NCI-H128 (cell line): ENCODE measurements at regions not wholly inside any gene's neighbourhood (a gene's known extent, or its start where the extent isn't known, plus 50 kb on each side); places are given as distances from the start of the nearest gene placed in this dataset.
"Not testable (repeated sequence)": the region's sequence is repeated elsewhere in the genome, so short reads cannot be mapped to it uniquely, and the experiment has no call there.

ENCODE experiments used
- DNase-seq: peaks from one replicate; lab custom pipeline; 2025; ENCODE audit not compliant: unreplicated experiment; lab: John Stamatoyannopoulos, UW

GRCh38 chr12:124160097-124160756, 134.7 kb upstream of the RFLNA start:
- DNase-seq: no peak

GRCh38 chr12:124161402-124161801, 133.5 kb upstream of the RFLNA start:
- not testable (repeated sequence) for DNase-seq

DNA sequence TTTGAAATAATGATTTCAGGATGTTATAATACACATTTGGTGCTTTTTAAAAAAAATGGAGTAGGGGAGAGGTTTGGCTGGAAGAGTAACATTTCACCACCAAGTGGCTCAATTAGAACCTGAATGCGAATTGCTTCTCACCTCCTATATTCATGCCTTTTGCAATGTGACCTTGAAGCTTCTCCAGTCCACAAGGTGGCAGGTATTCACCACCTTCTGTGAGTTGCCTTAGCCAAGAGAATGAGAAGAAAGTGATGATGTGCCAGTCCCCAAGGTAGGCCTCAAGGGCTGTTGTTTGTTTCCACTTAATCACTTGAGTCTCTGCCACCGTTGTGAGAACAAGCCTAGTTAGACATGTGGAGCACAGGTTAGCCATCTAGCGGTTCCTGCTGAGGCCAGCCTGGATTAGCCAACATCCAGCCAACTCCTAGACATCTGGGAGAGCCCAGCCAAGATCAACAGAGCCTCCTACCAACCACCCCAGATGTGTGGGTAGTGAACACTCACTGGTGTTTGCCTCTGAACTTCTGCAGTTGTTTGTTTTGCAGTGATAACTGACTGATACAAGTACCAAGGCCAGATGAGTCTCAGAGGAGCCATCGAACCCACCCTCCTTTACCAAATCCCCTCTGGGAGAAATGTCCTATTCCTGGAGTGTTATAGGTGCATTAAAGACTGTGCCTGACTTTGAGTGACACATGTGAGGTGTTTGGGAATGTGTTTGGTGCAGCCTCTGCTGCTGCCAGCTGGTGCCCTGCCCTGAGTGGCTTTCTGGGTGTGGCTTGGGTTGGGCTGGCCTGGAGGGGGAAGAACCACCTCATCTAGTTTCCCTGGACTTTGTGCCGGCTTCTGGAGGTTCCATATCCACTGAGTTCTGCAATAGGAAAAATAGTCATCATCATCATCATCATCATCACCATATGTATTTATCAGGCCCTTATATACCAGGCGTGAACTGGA, 132.5 kb upstream of the RFLNA start:
- no peak for DNase-seq

DNA sequence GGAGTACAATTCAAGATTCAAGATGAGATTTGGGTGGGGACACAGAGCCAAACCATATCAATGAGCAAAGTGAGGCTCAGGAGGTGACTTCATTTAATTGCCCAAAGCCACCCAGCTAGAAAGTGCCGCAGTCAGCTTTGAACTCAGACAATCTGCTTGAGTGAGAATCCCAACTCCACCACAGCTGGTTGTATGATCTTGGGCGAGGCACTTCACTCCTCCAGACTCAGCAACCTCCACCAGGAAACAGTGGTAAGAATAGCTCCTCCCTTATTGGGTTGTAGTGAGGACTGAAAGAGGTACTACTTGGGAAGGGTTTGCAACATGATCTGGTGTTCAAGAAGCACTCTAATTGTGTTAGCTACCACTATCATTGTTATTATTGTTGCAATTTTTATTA, 129.2 kb upstream of the RFLNA start:
- no peak for DNase-seq

- DNase-seq: no peak
These were observed 127.8 kb upstream of the RFLNA start for GRCh38 chr12:124167141-124167540.

GRCh38 chr12:124168016-124168786, 126.7 kb upstream of the RFLNA start:
- DNase-seq: no peak

DNA sequence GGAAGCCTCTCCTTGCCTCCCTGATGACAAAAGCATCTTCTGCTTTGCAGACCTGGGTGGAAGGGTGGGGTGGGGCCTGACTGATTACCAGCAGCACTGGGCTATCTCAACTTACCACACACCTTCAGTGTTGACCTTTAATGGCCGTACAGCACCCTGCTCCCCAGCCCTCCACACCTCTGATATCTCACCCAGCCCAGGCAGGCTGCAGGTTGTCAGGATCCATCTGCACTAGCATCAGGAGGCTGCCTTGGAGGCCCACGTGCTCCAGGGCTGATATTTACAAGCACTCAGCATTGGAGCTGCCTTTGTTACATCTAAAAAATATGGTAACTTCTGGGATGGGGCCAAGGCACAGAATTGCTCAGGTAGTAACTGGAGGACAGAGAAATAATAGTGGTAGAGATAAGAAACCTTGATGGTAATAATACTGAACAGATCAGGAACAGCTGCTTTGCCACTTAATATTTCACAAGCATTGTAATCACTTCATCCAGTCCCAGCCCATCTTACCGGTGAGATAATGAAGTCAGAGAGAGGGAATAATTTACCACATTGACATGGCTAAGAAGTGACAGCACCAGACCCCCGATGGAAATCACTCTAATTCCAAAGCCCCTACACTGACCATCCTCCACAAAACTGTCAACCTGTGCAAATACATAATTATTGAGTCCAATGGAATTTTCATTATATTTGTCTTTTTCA, 125.2 kb upstream of the RFLNA start:
- DNase-seq: no peak

GRCh38 chr12:124170760-124171159, 124.1 kb upstream of the RFLNA start:
- no peak for DNase-seq

- no peak for DNase-seq
These were observed 123.5 kb upstream of the RFLNA start for GRCh38 chr12:124171231-124171979.

DNA sequence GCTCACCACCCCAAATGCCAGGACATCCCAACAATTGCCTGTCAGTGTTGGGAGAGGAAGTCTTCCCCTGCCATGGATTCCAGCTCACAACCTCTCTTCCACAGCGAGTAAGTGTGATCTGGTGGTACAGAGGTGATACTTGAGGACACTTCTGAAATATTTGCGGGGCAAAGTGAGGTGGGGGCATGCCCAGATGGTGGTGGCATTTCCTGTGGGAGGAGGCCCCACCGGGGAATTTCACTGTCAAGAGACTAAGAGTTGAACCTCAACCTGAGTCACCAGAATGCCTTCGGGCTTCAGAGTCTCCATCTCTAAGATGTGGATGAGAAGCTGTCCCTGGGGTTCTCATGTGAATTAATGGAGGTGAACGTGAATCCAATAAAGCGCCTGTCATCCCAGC, 122.3 kb upstream of the RFLNA start:
- DNase-seq: no peak

GRCh38 chr12:124173692-124174091, 121.2 kb upstream of the RFLNA start:
- no peak for DNase-seq

GRCh38 chr12:124174451-124175348, 120.2 kb upstream of the RFLNA start:
- DNase-seq: no peak

- no peak for DNase-seq
These were observed 119.2 kb upstream of the RFLNA start for GRCh38 chr12:124175704-124176103.

DNA sequence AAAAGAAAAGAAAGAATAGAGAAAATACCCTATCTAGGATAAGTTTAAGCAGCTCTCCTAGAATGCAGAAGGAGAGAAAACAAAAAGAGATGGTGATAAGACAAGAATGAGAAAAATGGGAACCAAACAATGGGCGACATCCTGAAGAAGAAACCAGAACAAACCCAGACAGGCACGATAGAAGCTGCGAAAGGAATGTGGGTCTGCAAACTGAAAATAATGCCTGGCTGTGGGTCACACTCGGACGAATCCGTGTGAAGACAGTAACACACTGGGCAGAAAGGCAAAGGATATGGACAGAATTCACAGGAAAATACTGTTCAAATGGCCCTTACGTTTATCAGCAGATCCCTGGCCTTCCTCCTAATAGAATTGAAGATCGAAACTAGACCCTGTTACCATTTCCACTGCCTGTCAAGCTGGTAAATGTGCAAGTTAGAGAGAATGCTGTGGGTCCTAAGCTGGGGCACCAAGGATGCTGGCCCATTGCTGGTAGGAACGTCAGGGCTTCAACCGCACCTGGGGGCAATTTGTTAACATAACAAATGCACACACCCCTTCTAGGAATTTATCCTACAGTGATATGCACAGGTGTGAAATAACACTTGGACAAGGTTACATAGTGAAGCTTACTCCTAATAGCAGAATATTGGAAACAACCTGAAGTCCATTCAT, 117.5 kb upstream of the RFLNA start:
- no peak for DNase-seq

DNA sequence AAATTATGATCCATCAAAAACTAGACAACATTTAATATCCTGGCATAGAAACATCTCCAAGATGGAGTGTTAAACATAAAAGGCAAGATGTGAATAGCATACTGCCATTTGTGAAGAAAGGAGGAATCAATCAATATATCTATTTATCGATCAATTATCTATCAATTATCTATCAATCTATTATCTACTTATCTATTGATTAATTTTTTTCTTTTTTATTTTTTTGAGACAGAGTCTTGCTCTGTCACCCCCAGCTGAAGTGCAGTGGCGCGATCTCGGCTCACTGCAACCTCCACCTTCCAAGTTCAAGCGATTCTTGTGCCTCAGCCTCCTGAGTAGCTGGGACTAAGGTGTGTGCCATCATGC, 117.0 kb upstream of the RFLNA start:
- DNase-seq: no peak

- DNase-seq: no peak
These were observed 114.8 kb upstream of the RFLNA start for GRCh38 chr12:124179936-124180607.

DNA sequence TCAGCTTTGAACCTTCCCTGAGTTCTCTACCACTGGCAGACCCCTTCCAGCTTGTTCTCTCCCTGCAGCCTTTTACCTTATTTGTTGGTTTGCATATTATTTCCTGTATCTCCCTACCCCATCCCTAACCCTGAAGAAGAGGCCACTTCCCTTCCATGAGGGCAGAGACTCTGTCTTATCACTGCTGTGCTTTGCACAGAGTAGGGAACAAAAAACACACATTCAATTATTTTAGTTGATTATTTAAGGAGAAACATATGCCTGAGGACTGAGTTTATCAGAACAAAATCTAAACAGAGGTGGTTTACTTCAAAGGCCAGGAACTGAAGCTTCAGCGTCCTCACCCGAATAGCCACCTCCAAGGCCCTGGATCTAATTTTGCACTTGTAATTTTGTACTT, 111.7 kb upstream of the RFLNA start:
- no peak for DNase-seq

- DNase-seq: peak; percentile 30
These were observed 110.4 kb upstream of the RFLNA start for GRCh38 chr12:124184456-124184855.
